Progenitor cell of endocrine pancreas (in vitro differentiated cells): ENCODE measurements at regions not wholly inside any gene's neighbourhood (a gene's known extent, or its start where the extent isn't known, plus 50 kb on each side); places are given as distances from the start of the nearest gene placed in this dataset.

Experiments used
- DNase-seq: peaks from one replicate; pipeline ENCODE4 v3.0.0; 2021; ENCODE audit warnings: low spot score; ENCODE audit not compliant: unreplicated experiment
- H3K27ac Mint-ChIP-seq: 2 replicates; pipeline ENCODE4 v1.8.0; 2021; ENCODE audit warnings: mild to moderate bottlenecking, moderate library complexity, mixed read lengths
- H3K27me3 Mint-ChIP-seq: 2 replicates; pipeline ENCODE4 v1.8.0; 2021; ENCODE audit warnings: mixed read lengths
- H3K36me3 Mint-ChIP-seq: 2 replicates; pipeline ENCODE4 v1.8.0; 2022; ENCODE audit warnings: mixed read lengths; ENCODE audit not compliant: insufficient read depth
- H3K4me1 Mint-ChIP-seq: 2 replicates; pipeline ENCODE4 v1.8.0; 2021; ENCODE audit warnings: low read depth, mixed read lengths
- H3K4me3 Mint-ChIP-seq: 2 replicates; pipeline ENCODE4 v1.8.0; 2021; ENCODE audit warnings: low read depth, mild to moderate bottlenecking, moderate library complexity, mixed read lengths
- H3K9me3 Mint-ChIP-seq: 2 replicates; pipeline ENCODE4 v1.8.0; 2021; ENCODE audit warnings: low read depth, mixed read lengths
- TF ChIP-seq, protein P1 (sequence below): fragments of 200-600 bp; sonication (generic); IDR thresholded peaks from one replicate; pipeline ENCODE4 v1.5.0; 2021; ENCODE audit warnings: antibody characterized with exemption, mild to moderate bottlenecking; ENCODE audit not compliant: unreplicated experiment

- Mint-ChIP-seq H3K4me1 (peaks cover 6% of the 10 kb centered on the region), H3K9me3 (peaks cover 6% of the 10 kb centered on the region), H3K4me3 (no peak overlapping the region), H3K27ac (no peak overlapping the region), H3K36me3 (no peaks in the 10 kb centered on the region), H3K27me3 (no peaks in the 10 kb centered on the region)
- no peak for DNase-seq
- TF ChIP-seq, protein P1, sequence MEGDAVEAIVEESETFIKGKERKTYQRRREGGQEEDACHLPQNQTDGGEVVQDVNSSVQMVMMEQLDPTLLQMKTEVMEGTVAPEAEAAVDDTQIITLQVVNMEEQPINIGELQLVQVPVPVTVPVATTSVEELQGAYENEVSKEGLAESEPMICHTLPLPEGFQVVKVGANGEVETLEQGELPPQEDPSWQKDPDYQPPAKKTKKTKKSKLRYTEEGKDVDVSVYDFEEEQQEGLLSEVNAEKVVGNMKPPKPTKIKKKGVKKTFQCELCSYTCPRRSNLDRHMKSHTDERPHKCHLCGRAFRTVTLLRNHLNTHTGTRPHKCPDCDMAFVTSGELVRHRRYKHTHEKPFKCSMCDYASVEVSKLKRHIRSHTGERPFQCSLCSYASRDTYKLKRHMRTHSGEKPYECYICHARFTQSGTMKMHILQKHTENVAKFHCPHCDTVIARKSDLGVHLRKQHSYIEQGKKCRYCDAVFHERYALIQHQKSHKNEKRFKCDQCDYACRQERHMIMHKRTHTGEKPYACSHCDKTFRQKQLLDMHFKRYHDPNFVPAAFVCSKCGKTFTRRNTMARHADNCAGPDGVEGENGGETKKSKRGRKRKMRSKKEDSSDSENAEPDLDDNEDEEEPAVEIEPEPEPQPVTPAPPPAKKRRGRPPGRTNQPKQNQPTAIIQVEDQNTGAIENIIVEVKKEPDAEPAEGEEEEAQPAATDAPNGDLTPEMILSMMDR = no peak
Measured at GRCh38 chr5:117195076-117195475, 620.5 kb upstream of the SEMA6A start.

GRCh38 chr5:117191251-117191650 is 616.6 kb upstream of the SEMA6A start:
- Mint-ChIP-seq H3K36me3 (no peaks in the 10 kb centered on the region), H3K4me3 (no peak overlapping the region), H3K27me3 (peaks cover 3% of the 10 kb centered on the region), H3K4me1 (peaks cover 6% of the 10 kb centered on the region), H3K9me3 (peaks cover 3% of the 10 kb centered on the region), H3K27ac (no peak overlapping the region)
- TF ChIP-seq, protein P1 = no peak
- DNase-seq = no peak

DNA sequence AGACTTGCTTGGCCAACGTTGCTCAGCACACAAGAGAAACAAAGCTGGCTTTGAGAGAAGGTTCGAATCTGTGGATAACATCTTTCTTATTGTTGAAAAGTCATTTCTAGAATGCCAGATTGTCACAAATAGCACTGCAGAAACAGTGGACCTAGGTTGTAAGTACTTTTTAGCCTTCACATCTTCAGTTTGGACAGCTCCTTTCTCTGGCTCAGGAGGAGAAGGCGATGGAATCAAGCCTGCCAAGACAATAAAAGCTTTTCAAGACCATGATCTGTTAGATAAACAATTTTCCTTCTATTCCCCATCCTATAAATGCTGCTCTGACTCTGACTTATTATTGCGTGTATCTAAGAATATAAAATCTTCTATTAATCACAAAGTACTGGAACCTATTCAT is 615.2 kb upstream of the SEMA6A start:
- Mint-ChIP-seq H3K27me3 (peaks cover 3% of the 10 kb centered on the region), H3K4me3 (no peak overlapping the region), H3K9me3 (peaks cover 3% of the 10 kb centered on the region), H3K27ac (no peak overlapping the region), H3K4me1 (peaks cover 6% of the 10 kb centered on the region), H3K36me3 (no peaks in the 10 kb centered on the region)
- no peak for DNase-seq
- TF ChIP-seq, protein P1 = no peak

- H3K9me3 Mint-ChIP-seq = no peaks in the 10 kb centered on the region
- H3K4me1 Mint-ChIP-seq = peaks cover 6% of the 10 kb centered on the region
- no peaks in the 10 kb centered on the region for H3K36me3 Mint-ChIP-seq
- no peak for DNase-seq
- no peak overlapping the region for H3K27ac Mint-ChIP-seq
- no peak overlapping the region for H3K4me3 Mint-ChIP-seq
- H3K27me3 Mint-ChIP-seq = peaks cover 3% of the 10 kb centered on the region
- TF ChIP-seq, protein P1 = no peak
Measured at GRCh38 chr5:117188211-117188610, 613.6 kb upstream of the SEMA6A start.

- Mint-ChIP-seq H3K4me3 (no peak overlapping the region), H3K27me3 (peaks cover 3% of the 10 kb centered on the region), H3K4me1 (no peaks in the 10 kb centered on the region), H3K9me3 (no peaks in the 10 kb centered on the region), H3K27ac (no peak overlapping the region), H3K36me3 (no peaks in the 10 kb centered on the region)
- DNase-seq = no peak
- TF ChIP-seq, protein P1 = no peak
Measured at GRCh38 chr5:117186751-117187150, 612.1 kb upstream of the SEMA6A start.
